ENCODE measurements at regions not wholly inside any gene's neighbourhood (a gene's known extent, or its start where the extent isn't known, plus 50 kb on each side); places are given as distances from the start of the nearest gene placed in this dataset.
A peak's percentile ranks its signal among the peaks of the same experiment; 100 is the strongest.

- DNase-seq (ENCODE audit: low spot score) (no peak), FAIRE-seq (no peak)
These were observed 124.5 kb upstream of the KLF3 start for GRCh38 chr4:38539501-38539900.

DNA sequence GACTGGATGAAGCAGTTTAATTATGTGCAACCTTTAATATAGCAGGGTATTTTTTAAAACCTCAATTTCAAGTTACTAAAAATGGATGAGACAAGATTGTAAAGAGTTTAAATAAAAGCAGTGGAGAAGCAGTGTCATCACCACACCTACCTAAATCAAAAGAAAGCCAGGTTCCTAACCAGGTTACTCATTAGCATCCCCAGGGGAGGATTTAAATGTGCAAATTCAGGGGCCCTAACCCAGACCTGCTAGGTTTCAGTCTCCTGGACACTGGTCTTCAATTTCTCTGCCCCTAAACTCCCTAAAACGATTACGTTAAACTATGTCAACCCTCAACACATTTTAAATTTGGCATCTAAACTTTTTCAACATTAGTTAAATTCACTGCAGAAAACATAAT lies 116.9 kb upstream of the KLF3 start:
- no peak for DNase-seq (ENCODE audit: low spot score)
- FAIRE-seq: no peak

GRCh38 chr4:38548256-38548655 lies 115.7 kb upstream of the KLF3 start:
- FAIRE-seq: peak; percentile 38
- no peak for DNase-seq (ENCODE audit: low spot score)

- no peak for DNase-seq (ENCODE audit: low spot score)
- FAIRE-seq: no peak
These were observed 104.6 kb upstream of the KLF3 start for GRCh38 chr4:38559374-38559773.

DNA sequence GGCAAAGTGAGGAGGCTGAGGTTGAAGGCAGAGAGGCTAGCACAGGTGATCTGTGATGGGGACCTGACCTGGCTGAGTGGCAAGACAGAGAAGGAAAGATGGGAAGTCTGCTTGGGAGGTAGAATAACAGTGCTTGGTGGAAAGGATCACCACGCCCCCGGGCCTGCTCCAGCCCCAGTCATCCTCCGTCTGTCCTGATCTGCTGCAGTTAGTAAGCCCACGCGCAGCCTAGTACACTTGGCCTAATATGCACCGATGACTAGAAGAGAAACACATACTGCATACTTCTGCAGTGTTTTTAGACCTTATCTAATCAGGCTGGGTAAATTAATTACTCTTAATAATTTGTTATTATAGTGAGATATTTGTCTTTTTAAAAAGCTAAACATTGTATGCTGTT lies 103.7 kb upstream of the KLF3 start:
- FAIRE-seq: no peak
- DNase-seq (ENCODE audit: low spot score): no peak

DNA sequence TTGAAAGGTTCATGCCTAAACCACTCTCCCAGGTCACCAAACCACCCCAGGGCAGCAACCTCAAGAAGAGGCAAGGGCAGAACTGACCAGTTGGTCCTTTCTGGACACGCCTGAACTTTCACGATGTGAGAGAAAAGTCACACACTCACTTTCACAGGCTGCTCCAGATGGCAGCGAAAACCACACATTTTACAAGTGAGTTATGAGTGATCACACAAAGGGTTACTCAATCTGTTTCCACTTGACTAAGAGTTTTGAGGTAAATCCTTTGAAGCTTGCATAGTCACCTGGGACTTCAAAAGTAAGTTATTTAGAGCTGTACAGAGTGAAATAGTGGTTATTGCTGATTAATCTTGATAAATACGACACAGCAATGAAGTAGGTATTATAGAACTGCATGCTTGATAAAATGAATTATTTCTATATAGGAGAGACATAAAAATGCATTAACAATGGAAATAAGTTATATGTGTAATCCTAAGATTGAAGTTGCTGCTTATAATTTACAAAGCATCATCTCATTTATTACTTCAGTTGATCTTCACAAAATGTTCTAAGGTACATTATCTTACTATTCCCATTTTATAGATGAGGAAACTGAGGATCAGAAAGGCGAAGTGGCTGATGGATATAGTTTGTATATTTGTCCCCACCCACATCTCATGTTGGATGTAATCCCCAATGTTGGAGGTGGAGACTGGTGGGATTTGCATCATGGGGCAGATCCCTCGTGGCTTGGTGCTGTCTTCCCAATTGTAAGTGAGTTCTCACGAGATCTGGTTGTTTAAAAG lies 103.0 kb upstream of the KLF3 start:
- no peak for DNase-seq (ENCODE audit: low spot score)
- FAIRE-seq: no peak

DNA sequence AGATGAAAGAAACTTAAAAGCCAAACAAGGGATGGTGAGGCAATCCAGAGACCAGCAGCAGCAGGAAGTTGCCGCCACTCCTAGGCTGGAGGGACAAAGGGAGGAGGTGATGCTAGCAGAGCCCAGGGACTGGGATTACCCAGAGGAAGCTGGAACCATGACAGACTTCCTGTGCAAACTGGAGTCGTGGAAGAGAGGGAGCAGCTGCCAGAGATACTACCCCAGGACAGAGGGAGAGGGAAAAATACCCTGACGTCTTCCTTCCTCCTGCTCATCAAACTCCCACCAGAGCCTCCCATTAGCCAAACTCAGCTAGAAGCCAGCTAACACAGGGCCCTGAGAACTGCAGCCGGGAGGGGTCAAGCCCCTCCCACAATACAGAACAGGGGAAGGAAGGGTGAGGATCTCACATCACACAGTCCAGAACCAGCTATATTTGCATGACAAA lies 101.2 kb upstream of the KLF3 start:
- DNase-seq (ENCODE audit: low spot score) (no peak), FAIRE-seq (no peak)

GRCh38 chr4:38563707-38564495 lies 100.1 kb upstream of the KLF3 start:
- DNase-seq (ENCODE audit: low spot score) (no peak), FAIRE-seq (no peak)

DNA sequence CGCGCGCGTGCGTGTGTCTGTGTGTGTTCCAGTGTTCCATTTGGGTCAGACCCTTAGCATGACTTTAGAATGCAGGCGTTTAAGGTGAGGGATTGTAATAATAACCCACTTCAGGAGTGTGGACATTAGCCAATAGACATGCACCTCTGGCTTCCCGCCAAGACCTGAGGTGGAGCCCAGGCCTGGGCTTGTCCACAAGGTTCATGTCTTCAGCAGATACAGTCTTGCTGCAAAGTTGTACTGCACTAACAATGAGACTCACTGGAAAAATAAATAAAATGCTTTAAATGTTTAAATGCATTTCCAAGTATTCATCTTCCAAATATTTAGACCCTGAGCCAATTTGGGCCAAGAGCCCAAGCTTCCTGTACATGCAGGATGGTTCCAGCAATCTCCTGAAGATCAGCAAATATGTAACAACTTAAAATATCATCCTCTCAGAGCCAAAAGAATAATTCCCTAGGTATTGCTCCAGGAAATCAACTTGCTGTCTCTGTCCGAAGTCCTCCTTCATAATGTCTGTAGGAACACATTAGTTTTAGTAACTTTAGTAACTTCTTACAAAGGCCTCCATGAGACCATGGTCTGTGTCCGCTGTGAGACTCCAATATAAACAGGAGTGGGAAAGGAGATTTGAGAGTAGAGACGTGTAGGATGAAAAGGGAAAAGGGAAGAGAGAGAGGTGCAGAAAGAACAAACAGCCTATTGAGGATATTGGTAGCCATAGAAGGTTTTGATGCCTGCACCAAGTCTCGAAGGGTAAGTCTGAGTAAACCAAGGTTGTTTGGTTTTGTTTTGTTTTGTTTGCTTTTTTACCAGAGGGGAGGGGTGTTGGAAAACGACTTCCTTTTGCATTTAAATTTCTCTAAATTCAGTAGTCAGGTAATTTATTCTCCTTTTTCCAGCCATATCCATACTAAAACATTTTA lies 98.5 kb upstream of the KLF3 start:
- DNase-seq (ENCODE audit: low spot score) (no peak), FAIRE-seq (no peak)

DNA sequence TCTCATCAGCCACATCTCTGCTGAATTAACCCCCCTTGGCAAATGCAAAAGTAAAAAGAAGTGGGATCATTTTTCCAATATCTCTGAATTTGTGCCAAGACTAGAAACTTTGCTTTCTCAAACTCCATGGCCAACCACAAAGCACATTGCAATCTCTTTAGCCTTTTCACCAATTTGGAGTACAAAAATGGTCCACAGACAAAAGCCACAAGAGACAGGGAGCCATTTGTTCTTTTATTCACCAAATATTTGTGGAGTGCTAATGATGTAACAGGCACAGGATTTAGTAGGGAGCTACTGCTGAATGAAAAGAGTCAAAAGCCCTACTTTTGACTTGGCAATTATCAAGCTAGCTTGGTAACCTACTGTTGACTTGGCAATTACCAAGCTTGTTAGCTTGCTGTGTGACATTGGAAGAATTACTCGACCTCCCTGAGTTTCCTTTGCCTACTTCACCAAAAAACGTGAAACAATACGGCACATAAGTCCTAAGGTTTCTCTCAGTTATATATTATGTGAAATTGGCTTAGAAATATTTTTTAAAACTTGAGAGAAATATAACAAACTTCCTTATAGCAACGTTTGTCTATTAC lies 97.1 kb upstream of the KLF3 start:
- FAIRE-seq (no peak), DNase-seq (ENCODE audit: low spot score) (no peak)

DNA sequence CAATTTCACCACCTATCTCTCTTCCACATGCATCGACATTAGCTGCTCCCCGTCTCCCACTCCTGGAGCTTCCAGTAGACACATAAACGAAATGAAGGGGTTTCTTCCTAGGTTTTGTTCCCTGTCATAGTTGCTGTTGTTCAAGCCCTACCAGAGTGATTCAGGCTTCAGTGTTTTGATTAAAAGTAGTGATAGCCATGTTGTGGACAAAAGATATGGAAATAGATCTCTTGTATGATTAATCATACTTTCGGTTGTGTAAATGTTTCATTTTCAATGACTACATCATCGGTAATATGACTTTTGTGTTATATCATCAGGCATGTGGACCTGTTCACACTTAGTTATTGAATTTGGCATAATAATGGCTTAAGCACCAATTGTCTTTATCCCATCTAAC lies 96.5 kb upstream of the KLF3 start:
- DNase-seq (ENCODE audit: low spot score) (no peak), FAIRE-seq (no peak)

DNA sequence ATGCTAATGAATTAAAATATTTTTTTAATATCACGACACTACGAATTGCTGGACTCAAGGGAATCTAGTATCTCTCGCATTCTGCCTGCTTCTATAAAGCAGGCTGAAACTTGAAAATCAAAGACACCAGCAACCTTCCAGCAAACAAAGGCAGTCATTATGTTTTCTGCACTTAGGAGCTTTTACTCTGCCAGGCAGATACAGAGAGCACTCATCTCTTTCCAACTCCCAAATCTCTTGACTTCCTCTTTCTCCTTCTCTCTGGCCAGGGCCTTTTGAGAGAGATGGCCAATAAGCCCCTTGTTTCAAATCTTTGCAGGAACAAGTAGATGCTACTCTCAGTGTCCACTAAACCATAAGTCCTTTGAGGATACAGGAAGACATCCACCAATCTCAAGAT lies 95.2 kb upstream of the KLF3 start:
- no peak for DNase-seq (ENCODE audit: low spot score)
- FAIRE-seq: no peak

DNA sequence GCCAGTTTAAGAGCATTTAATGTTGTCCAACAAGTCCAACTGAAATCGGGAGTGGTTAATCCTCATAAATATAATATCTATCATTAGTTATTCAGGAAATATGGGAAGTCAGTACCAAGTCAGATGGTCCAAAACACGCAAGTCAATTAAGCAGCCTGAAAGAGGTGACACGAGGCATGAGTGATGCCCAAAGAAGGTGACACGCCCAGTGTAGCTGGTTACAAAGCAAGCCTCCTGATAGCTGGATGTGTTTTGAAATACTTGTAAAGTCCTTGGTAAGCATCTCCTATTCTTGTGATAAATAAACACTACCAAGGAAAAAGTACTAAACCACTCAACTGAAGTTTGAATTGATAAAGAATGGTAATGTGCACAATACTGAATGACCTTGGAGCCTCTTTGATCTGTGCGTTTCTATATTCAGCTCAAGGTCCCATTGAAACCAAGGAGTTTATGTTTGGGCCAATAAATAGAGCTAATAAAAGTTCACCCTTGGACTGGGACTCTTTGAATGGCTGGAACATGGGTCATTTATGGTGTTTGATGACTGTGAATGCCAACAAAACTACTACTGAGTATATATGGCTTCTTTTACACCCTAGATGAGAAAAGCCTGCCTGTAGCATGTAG lies 93.2 kb upstream of the KLF3 start:
- DNase-seq (ENCODE audit: low spot score): no peak
- FAIRE-seq: no peak

DNA sequence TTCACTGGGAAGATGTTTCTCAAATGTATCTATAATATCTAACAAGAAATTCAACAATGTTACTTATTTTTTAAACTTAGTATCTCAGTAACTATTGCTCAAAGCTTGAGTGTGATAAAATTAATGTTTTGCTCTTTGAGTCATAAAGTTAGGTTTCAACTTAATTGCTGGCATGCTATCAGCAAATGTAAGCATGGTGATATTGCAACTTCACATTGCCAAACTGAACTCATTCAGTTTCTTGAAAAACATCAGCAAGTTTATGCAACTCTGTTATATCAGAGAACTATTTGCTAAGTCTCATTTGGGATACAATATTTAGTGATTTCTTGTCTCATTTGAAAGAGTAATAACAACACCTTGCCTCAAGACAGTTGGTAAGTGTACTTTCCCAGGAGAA lies 91.2 kb upstream of the KLF3 start:
- FAIRE-seq (no peak), DNase-seq (ENCODE audit: low spot score) (no peak)

DNA sequence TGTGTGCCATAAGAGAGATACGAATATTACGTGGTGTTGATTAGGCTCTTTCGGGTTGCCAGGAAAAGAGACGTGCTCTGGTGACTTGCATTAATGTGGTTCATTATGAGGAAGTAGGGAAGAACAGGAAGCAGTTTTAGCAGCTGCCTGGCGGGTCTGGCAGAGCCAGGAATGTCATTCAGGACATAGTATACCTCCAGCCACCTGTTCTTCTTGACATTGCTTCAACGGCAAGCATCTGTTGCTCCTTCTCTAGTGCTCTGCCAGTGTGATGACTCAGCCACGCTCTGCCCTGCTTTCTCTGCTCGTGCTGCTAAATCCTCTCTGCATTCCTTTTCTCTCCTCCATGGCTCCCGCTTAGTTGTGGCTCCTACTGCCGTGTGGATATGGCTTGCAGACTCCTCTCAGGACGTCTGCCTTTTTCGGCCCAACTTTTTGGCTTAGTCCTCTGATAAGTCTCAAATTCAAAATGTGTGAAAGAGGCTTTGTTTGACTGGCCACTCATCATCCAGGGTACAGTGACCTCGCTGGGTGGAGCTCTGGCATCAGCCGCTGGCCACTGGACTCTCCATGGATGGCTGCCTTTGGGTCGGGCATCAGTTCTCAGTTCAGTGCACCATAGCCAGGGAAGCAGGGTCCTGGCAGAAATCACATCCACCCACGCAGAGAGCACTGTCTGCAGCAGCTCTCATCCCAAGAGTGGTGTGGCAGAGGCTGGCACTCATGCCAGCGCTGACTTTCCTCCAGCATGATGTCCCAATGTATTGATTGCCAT lies 89.3 kb upstream of the KLF3 start:
- FAIRE-seq (no peak), DNase-seq (ENCODE audit: low spot score) (no peak)

- DNase-seq (ENCODE audit: low spot score): no peak
- FAIRE-seq: no peak
These were observed 87.2 kb upstream of the KLF3 start for GRCh38 chr4:38576767-38577166.

- DNase-seq (ENCODE audit: low spot score) (no peak), FAIRE-seq (no peak)
These were observed 86.5 kb upstream of the KLF3 start for GRCh38 chr4:38577462-38577861.

DNA sequence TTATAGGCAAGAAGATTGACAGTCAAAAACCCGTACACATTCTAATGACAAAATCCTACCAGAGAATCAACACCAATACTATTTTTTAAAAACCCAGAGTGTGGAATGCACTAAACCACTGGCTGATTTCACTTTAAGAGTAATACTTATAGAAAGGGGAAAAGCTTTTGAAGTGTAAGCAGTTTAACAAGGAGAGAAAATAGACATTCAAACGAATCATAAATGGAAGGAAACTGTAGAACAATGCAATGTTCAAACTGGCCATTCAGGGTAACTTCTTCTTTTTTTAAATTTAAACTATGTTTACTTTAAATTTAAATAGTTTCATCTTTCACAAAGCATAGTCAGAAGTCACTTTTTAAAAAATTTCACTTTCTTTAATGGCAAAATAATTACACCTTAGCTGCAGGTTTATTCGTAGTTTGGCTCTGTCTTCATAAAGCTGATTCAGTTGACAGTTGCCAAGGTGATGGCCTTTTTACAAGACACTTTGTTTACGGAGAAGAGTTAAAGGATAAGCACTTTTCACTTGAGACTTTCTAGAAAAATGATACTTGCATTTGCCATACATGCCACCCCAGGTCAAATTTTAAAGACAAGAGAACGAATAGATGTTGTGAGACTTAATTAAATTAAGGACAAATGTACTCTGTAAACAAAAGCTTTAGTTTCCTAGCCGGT lies 82.4 kb upstream of the KLF3 start:
- FAIRE-seq: no peak

GRCh38 chr4:38582445-38582844 lies 81.6 kb upstream of the KLF3 start:
- no peak for FAIRE-seq
- no peak for DNase-seq (ENCODE audit: low spot score)

More for the DNA sequence above, 82.4 kb upstream of the KLF3 start:
- no peak for DNase-seq (ENCODE audit: low spot score)
